Ishikawa (cell line): ENCODE measurements at regions not wholly inside any gene's neighbourhood (a gene's known extent, or its start where the extent isn't known, plus 50 kb on each side); places are given as distances from the start of the nearest gene placed in this dataset.

Source experiments
- CEBPB ChIP-seq: IDR thresholded peaks from 2 replicates; pipeline ENCODE4 v1.6.1; 2012
- CREB1 ChIP-seq: IDR thresholded peaks from 2 replicates; pipeline ENCODE4 v1.6.1; 2012; ENCODE audit warnings: low read depth
- EGR1 ChIP-seq: IDR thresholded peaks from 2 replicates; pipeline ENCODE4 v1.6.1; 2012
- EP300 ChIP-seq: IDR thresholded peaks from 2 replicates; pipeline ENCODE4 v1.6.1; 2012; ENCODE audit warnings: borderline replicate concordance
- FOXM1 ChIP-seq: IDR thresholded peaks from 2 replicates; pipeline ENCODE4 v1.6.1; 2012; ENCODE audit warnings: low read depth, borderline replicate concordance
- MAX ChIP-seq: IDR thresholded peaks from 2 replicates; pipeline ENCODE4 v1.6.1; 2012
- NFIC ChIP-seq: IDR thresholded peaks from 2 replicates; pipeline ENCODE4 v1.6.1; 2012
- RAD21 ChIP-seq: IDR thresholded peaks from 2 replicates; pipeline ENCODE4 v1.6.1; 2012; ENCODE audit warnings: low read depth
- REST ChIP-seq: IDR thresholded peaks from 2 replicates; pipeline ENCODE4 v1.6.1; 2012; ENCODE audit warnings: low read depth, mild to moderate bottlenecking
- TAF1 ChIP-seq: IDR thresholded peaks from 2 replicates; pipeline ENCODE4 v1.6.1; 2012; ENCODE audit warnings: low read depth, mild to moderate bottlenecking
- TCF12 ChIP-seq: IDR thresholded peaks from 2 replicates; pipeline ENCODE4 v1.6.1; 2012; ENCODE audit warnings: low read depth
- TEAD4 ChIP-seq: IDR thresholded peaks from 2 replicates; pipeline ENCODE4 v1.6.1; 2012
- USF1 ChIP-seq: IDR thresholded peaks from 2 replicates; pipeline ENCODE4 v1.6.1; 2012
- YY1 ChIP-seq: IDR thresholded peaks from 2 replicates; pipeline ENCODE4 v1.6.1; 2012; ENCODE audit warnings: low read depth
- ZBTB7A ChIP-seq: IDR thresholded peaks from 2 replicates; pipeline ENCODE4 v1.6.1; 2012; ENCODE audit warnings: low read depth

- no peak for TF ChIP-seq FOXM1
- TF ChIP-seq RAD21, result no peak
- TF ChIP-seq USF1, result no peak
- no peak for TF ChIP-seq CREB1
- peak; percentile 94 for TF ChIP-seq ZBTB7A
- peak; percentile 98 for TF ChIP-seq REST
- no peak for TF ChIP-seq NFIC
Observed at GRCh38 chr22:23404689-23405365, 175.3 kb downstream of the IGLL1 start.

GRCh38 chr22:23403720-23404688 is 176.1 kb downstream of the IGLL1 start:
- no peak for TF ChIP-seq TEAD4
- TF ChIP-seq MAX, result no peak
- no peak for TF ChIP-seq CREB1
- TF ChIP-seq NFIC, result no peak
- no peak for TF ChIP-seq YY1
- no peak for TF ChIP-seq USF1
- no peak for TF ChIP-seq EP300
- TF ChIP-seq RAD21, result no peak
- TF ChIP-seq EGR1, result no peak
- TF ChIP-seq REST, result no peak
- TF ChIP-seq FOXM1, result no peak
- TF ChIP-seq ZBTB7A, result no peak
- no peak for TF ChIP-seq TCF12
- no peak for TF ChIP-seq TAF1
- TF ChIP-seq CEBPB, result no peak

GRCh38 chr22:23403152-23403719 is 176.9 kb downstream of the IGLL1 start:
- no peak for TF ChIP-seq ZBTB7A
- TF ChIP-seq YY1, result no peak
- no peak for TF ChIP-seq TAF1
- no peak for TF ChIP-seq FOXM1
- TF ChIP-seq RAD21, result no peak
- TF ChIP-seq REST, result no peak
- TF ChIP-seq EP300, result no peak
- TF ChIP-seq CEBPB, result no peak
- no peak for TF ChIP-seq TCF12
- no peak for TF ChIP-seq CREB1
- no peak for TF ChIP-seq EGR1
- no peak for TF ChIP-seq MAX
- TF ChIP-seq USF1, result no peak
- no peak for TF ChIP-seq NFIC
- no peak for TF ChIP-seq TEAD4
